ENCODE measurements at regions not wholly inside any gene's neighbourhood (a gene's known extent, or its start where the extent isn't known, plus 50 kb on each side); places are given as distances from the start of the nearest gene placed in this dataset.

DNA sequence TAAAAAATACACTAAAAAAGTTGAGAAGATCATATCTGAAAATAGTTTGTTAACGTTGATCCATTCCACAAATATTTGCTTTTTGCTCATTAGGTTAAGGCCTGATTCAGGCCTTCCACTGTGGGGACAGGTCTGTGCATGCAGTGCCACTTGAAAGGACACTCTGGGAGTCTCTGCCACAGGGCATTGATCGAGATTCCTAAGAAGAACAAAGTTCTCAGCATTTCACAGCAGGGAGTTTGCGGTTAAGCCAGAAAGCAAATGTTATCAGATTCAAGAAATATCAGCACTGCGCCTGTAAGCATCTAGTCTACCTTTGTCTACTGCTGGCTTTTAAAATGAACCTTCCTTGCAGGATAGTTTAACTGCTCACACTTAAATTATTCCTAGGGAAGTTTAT, 62.2 kb upstream of the TNIP3 start:
- DNase-seq (ENCODE audit: low read depth): no peak

DNA sequence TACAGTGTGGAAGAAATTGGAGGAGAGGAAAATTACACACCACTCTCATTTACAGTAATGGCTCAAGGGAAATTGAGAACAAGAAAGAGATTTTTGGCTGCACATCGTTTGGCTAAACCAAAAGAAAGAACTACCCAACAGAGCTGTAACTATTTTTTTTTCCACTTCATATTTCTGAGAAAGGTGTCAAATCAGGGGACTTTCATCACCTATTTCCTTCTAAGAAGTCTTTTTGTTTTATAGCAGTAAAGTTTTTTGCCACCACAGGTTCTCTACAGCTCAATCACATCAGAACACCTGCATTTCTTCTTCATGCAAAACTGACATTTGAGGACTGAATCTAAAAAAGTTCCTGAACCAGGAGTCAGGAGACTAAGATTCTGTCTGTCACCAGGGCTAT, 57.5 kb upstream of the TNIP3 start:
- no peak for DNase-seq (ENCODE audit: low read depth)

DNA sequence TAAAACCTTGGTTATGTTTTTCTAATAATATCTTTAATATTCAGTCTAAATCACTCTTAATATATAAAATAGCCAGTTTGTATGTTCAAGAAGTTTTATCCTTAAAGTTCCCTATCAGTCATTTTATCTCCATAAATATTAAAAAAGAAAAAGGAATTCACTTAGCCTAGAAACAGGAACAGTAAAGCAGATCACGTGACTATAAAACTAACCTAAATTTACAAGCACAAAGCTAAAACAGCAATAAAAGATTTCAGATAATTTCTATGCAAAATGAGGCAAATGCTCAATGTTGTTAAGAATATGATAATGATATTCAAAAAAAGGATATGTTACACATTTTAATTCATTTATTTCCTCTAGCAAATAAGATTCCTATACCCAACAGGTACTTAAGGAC, 57.1 kb upstream of the TNIP3 start:
- no peak for DNase-seq (ENCODE audit: low read depth)

DNA sequence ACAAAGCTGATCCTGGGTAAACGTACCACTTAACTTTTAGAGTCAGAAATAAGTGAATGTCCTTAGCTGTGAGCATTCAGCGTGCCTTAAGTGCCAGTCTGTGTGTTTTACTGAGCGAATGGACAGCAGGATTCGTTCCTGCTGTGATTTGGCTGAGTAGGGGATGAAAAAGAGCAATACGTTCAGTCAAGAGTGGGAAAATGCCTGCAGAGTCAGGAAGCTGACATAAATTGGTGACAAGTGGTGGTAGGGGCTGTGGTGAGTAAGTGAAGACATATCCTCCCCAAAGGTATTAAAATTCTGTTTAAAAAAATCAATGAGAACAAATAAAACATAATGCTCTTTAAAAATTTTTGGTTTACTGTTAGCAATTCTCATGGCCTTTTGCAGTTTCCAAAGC, 56.6 kb upstream of the TNIP3 start:
- DNase-seq (ENCODE audit: low read depth): no peak

DNA sequence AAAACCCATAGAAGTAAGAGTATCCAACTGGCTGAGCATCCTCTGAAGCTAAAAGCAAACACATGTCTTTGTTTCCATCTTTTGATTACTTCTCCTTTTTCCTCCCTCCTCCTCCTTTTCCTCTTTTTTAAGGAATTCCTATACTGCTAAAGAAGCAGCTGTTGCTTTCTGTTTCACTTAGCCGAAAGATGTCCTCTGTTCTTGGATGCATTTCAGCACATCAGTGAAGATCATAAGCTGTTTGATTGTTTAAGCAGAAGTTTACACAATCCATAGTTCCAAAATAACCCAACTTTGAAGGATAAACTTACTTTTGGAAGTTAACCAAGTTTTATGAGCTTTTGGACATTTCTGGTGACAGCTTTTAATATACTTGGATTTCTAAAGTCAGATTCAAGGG, 55.1 kb upstream of the TNIP3 start:
- DNase-seq (ENCODE audit: low read depth): no peak

DNA sequence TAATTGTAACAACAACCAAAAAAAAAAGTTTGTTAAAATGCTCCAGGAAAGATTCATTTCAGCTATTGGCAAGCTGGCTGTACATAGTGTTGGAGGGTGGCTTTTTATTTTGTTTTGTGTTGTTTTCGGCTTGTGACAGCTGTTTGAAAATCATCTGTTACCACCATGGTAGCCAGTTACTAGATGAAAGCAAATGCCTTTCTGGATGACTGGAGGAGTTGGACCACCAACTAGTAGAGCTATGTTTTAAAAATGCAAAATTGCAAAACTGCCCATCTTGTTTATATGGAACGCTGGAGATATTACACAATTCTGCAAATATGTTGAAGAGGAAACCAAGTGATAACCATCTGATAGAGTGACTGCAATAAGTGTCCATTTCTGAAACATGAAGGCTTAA, 53.2 kb upstream of the TNIP3 start:
- DNase-seq (ENCODE audit: low read depth): no peak

DNA sequence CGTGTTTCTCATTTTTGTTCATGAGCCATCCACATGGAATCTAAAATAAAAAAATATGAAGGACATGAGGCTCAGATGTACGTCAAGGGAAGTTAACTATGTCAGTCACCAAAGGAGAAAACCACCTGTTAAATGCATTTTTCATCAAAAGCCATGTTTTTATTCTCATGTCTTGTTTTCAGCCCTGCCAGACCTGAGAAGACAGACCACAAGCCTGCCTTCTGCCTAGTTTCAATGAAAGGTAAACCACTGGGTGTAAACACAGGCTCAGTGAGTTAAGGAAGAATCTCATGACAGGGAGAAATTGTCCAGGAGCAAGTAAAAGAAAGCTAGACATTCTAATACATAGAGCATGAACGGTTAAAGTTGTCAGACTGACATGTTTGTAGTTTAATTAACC, 52.3 kb upstream of the TNIP3 start:
- DNase-seq (ENCODE audit: low read depth): no peak

DNA sequence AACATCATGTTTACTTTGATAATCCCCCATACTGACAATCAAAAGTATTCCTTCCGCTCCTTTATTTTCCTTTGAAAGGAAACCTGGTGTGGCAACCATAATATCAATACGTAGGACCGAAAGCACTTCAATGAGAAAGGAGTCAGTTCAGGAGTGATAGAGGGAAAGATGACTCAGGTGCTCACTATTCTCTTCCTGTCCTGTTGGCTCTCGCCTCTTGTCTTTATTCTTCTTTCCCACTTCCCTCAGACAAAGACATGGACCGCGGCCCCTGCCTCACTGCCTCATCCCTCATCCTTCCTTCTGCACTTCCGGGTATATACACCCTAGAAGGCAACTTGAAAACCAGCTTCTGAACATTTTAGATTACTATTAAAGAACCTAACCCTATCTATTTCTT, 49.8 kb upstream of the TNIP3 start:
- DNase-seq (ENCODE audit: low read depth): no peak
